ENCODE measurements at regions not wholly inside any gene's neighbourhood (a gene's known extent, or its start where the extent isn't known, plus 50 kb on each side); places are given as distances from the start of the nearest gene placed in this dataset.

GRCh38 chr16:54212893-54213292 is 73.7 kb downstream of the IRX3 start (continued):
- TF ChIP-seq ZNF462 (CRISPR knock-in tag; IDR thresholded peaks at IDR 0.05) = no peak
- TF ChIP-seq REST (IDR thresholded peaks at IDR 0.05; ENCODE audit: unreplicated experiment) = no peak
- no peak for TF ChIP-seq NANOG (IDR thresholded peaks at IDR 0.05; ENCODE audit: borderline replicate concordance)

- H3K27ac ChIP-seq (ENCODE audit: low read depth) = no peak overlapping the region
- TF ChIP-seq JUNB (IDR thresholded peaks at IDR 0.05; ENCODE audit: unreplicated experiment) (no peak), REST (IDR thresholded peaks at IDR 0.05; ENCODE audit: unreplicated experiment) (no peak), POLR2AphosphoS5 (IDR thresholded peaks at IDR 0.05; ENCODE audit: low read depth) (no peak), NANOG (IDR thresholded peaks at IDR 0.05; ENCODE audit: borderline replicate concordance) (no peak), STAT1 (IDR thresholded peaks at IDR 0.05; ENCODE audit: unreplicated experiment) (no peak), EZH2 (IDR thresholded peaks at IDR 0.05; ENCODE audit: low read depth, unreplicated experiment) (no peak)
- H3K4me3 ChIP-seq = no peak overlapping the region
- H3K9me2 ChIP-seq (ENCODE audit: insufficient read depth) = no peaks in the 10 kb centered on the region
- H3K27me3 ChIP-seq (ENCODE audit: insufficient read depth) = no peaks in the 10 kb centered on the region
- DNase-seq (ENCODE audit: low spot score) = no peak
- H2AFZ ChIP-seq = no peak overlapping the region
- H3K36me3 ChIP-seq (ENCODE audit: insufficient read depth) = no peaks in the 10 kb centered on the region
- ATAC-seq = no peak
- H3K4me2 ChIP-seq = no peak overlapping the region
- no peaks in the 10 kb centered on the region for H3K9me3 Mint-ChIP-seq
- no peaks in the 10 kb centered on the region for H3K79me2 ChIP-seq (replicated peaks; ENCODE audit: insufficient read depth)
- no peaks in the 10 kb centered on the region for H3K4me1 ChIP-seq (ENCODE audit: insufficient read depth)
- H3K36me3 Mint-ChIP-seq (ENCODE audit: low read depth) = no peaks in the 10 kb centered on the region; the same call in 2 of the 3 replicates
- H3K27ac Mint-ChIP-seq = no peak overlapping the region
- no peaks in the 10 kb centered on the region for H3K4me1 Mint-ChIP-seq
- H3K4me3 Mint-ChIP-seq = no peak overlapping the region
- H3F3A ChIP-seq (replicated peaks; ENCODE audit: low read depth) = no peaks in the 10 kb centered on the region
- H3K27me3 Mint-ChIP-seq (ENCODE audit: insufficient read depth, low read depth, poor library complexity) = peaks cover 3% of the 10 kb centered on the region
- no peaks in the 10 kb centered on the region for H4K20me1 ChIP-seq (replicated peaks; ENCODE audit: insufficient read depth)
These were observed 75.4 kb downstream of the IRX3 start for GRCh38 chr16:54211203-54211602.
